ENCODE measurements at regions not wholly inside any gene's neighbourhood (a gene's known extent, or its start where the extent isn't known, plus 50 kb on each side); places are given as distances from the start of the nearest gene placed in this dataset.

GRCh38 chr3:182673336-182673735 is 120.0 kb upstream of the ATP11B start:
- Histone ChIP-seq H3K79me2 (ENCODE audit: control insufficient read depth, low read length) (no peaks in the 10 kb centered on the region), H3K4me3 (ENCODE audit: low read length) (no peak overlapping the region)

GRCh38 chr3:182682263-182683241 is 110.8 kb upstream of the ATP11B start:
- peak; percentile 34 for TF ChIP-seq CTCF (IDR thresholded peaks at IDR 0.05; ENCODE audit: low read depth, low read length, poor library complexity, severe bottlenecking)
- 0 out of 2 replicates have a peak, but pooled peaks have one; percentile 48 for TF ChIP-seq EZH2phosphoT487 (IDR thresholded peaks at IDR 0.05; ENCODE audit: borderline replicate concordance, low read length)
- Histone ChIP-seq H3K27me3 (ENCODE audit: control insufficient read depth, low read length) (peaks cover 16% of the 10 kb centered on the region), H3K27ac (ENCODE audit: low read depth, low read length) (peak overlapping the region; percentile 44), H3K9me2 (replicated peaks; ENCODE audit: control insufficient read depth, low read length) (no peaks in the 10 kb centered on the region), H3K36me3 (ENCODE audit: control insufficient read depth, low read length) (no peaks in the 10 kb centered on the region), H3F3A (ENCODE audit: control insufficient read depth, insufficient read depth) (peaks cover 4% of the 10 kb centered on the region; the same call in 1 of the 2 replicates), H3K4me2 (ENCODE audit: low read length) (peak overlapping the region; percentile 87), H4K20me1 (ENCODE audit: control insufficient read depth, insufficient read depth, low read depth, low read length) (no peaks in the 10 kb centered on the region), H3K4me1 (ENCODE audit: control insufficient read depth, low read length) (peaks cover 15% of the 10 kb centered on the region), H3K9me3 (ENCODE audit: control insufficient read depth, insufficient read depth, low read length) (no peaks in the 10 kb centered on the region), H3K4me3 (ENCODE audit: low read length) (peak overlapping the region; percentile 79), H3K79me2 (ENCODE audit: control insufficient read depth, low read length) (no peaks in the 10 kb centered on the region)

More at GRCh38 chr3:182673336-182673735, 120.0 kb upstream of the ATP11B start:
- no peak overlapping the region for H3K4me2 ChIP-seq (ENCODE audit: low read length)
- H3K27ac ChIP-seq (ENCODE audit: low read depth, low read length), result no peak overlapping the region
- H3K27me3 ChIP-seq (ENCODE audit: control insufficient read depth, low read length), result peaks cover 21% of the 10 kb centered on the region
- TF ChIP-seq CTCF (IDR thresholded peaks at IDR 0.05; ENCODE audit: low read depth, low read length, poor library complexity, severe bottlenecking) (no peak), EZH2phosphoT487 (IDR thresholded peaks at IDR 0.05; ENCODE audit: borderline replicate concordance, low read length) (no peak)
- no peaks in the 10 kb centered on the region for H3K4me1 ChIP-seq (ENCODE audit: control insufficient read depth, low read length)
- no peaks in the 10 kb centered on the region for H3K9me2 ChIP-seq (replicated peaks; ENCODE audit: control insufficient read depth, low read length)
- H3K36me3 ChIP-seq (ENCODE audit: control insufficient read depth, low read length), result no peaks in the 10 kb centered on the region
- H3K9me3 ChIP-seq (ENCODE audit: control insufficient read depth, insufficient read depth, low read length), result no peaks in the 10 kb centered on the region
- no peaks in the 10 kb centered on the region for H3F3A ChIP-seq (ENCODE audit: control insufficient read depth, insufficient read depth)
- H4K20me1 ChIP-seq (ENCODE audit: control insufficient read depth, insufficient read depth, low read depth, low read length), result no peaks in the 10 kb centered on the region

- Histone ChIP-seq H3F3A (ENCODE audit: control insufficient read depth, insufficient read depth) (peaks cover 4% of the 10 kb centered on the region; the same call in 1 of the 2 replicates), H3K9me2 (replicated peaks; ENCODE audit: control insufficient read depth, low read length) (no peaks in the 10 kb centered on the region), H3K4me2 (ENCODE audit: low read length) (peak overlapping the region; percentile 87), H4K20me1 (ENCODE audit: control insufficient read depth, insufficient read depth, low read depth, low read length) (no peaks in the 10 kb centered on the region), H3K79me2 (ENCODE audit: control insufficient read depth, low read length) (no peaks in the 10 kb centered on the region), H3K27ac (ENCODE audit: low read depth, low read length) (no peak overlapping the region), H3K4me1 (ENCODE audit: control insufficient read depth, low read length) (peaks cover 15% of the 10 kb centered on the region), H3K9me3 (ENCODE audit: control insufficient read depth, insufficient read depth, low read length) (no peaks in the 10 kb centered on the region), H3K4me3 (ENCODE audit: low read length) (peak overlapping the region; percentile 79), H3K27me3 (ENCODE audit: control insufficient read depth, low read length) (peaks cover 16% of the 10 kb centered on the region), H3K36me3 (ENCODE audit: control insufficient read depth, low read length) (no peaks in the 10 kb centered on the region)
- TF ChIP-seq EZH2phosphoT487 (IDR thresholded peaks at IDR 0.05; ENCODE audit: borderline replicate concordance, low read length), result no peak
- peak; percentile 91 for TF ChIP-seq CTCF (IDR thresholded peaks at IDR 0.05; ENCODE audit: low read depth, low read length, poor library complexity, severe bottlenecking)
Observed at GRCh38 chr3:182683453-182683852, 109.9 kb upstream of the ATP11B start.
